GM12878 (cell line): ENCODE measurements at regions not wholly inside any gene's neighbourhood (a gene's known extent, or its start where the extent isn't known, plus 50 kb on each side); places are given as distances from the start of the nearest gene placed in this dataset.

Experiments used
- ATAC-seq: fragments of 200-7000 bp; cut with Tn5 transposase; 3 replicates; pipeline ENCODE4 v1.9.1; 2020; ENCODE audit warnings: mild to moderate bottlenecking, moderate library complexity
- BruUV-seq: library from RNA; stranded (reverse); fragments of 400-500 nt; replicated peaks from 2 replicates; lab custom pipeline; 2021; lab: Mats Ljungman, UMichigan
- CTCF ChIA-PET: fragments of 300-600 bp; sonication (Branson Sonifier 250); formaldehyde crosslinking; extraction: SDS; loops from one replicate; lab custom pipeline; 2021; ENCODE audit warnings: inconsistent platforms; lab: Yijun Ruan, JAX
- POLR2A ChIA-PET: fragments of 350-600 bp; formaldehyde crosslinking; extraction: SDS; loops from one replicate; lab custom pipeline; 2021; ENCODE audit warnings: inconsistent platforms; lab: Charles Lee
- RAD21 ChIA-PET: fragments of 300-600 bp; sonication (Branson Sonifier 250); formaldehyde crosslinking; loops from one replicate; lab custom pipeline; 2023; ENCODE audit warnings: antibody characterized with exemption; ENCODE audit not compliant: unreplicated experiment; lab: Charles Lee
- SMC1A ChIA-PET: fragments of 300-600 bp; sonication (Branson Sonifier 250); formaldehyde crosslinking; loops from one replicate; lab custom pipeline; 2023; ENCODE audit not compliant: unreplicated experiment, uncharacterized antibody; lab: Charles Lee
- DNase-seq: peaks from one replicate; pipeline ENCODE4 v3.0.0-alpha.2; 2011; ENCODE audit warnings: low read depth, low spot score
- FAIRE-seq: peaks from 3 replicates; lab custom pipeline; 2011; peaks lifted over from hg19 to GRCh38; lab: Jason Lieb, UNC
- H2AFZ ChIP-seq: 2 replicates; pipeline ENCODE4 v1.6.0; 2011; ENCODE audit warnings: low read depth, low read length, control low read depth; ENCODE audit not compliant: control insufficient read depth
- H3K27ac ChIP-seq: 2 replicates; pipeline ENCODE4 v1.5.1; 2011; ENCODE audit warnings: control low read depth; ENCODE audit not compliant: control insufficient read depth, insufficient read depth
- H3K27me3 ChIP-seq, 2 experiments: replicated peaks in 1 of 2; 2 replicates each; pipeline versions ENCODE4 v1.6.0 to v1.6.1; 2011; ENCODE audit warnings: low read length in 1 of 2; ENCODE audit not compliant: control insufficient read depth in 2 of 2, insufficient read depth in 2 of 2
- H3K36me3 ChIP-seq, 2 experiments: 2 replicates each; pipeline ENCODE4 v1.5.1; 2011; ENCODE audit warnings: low read length in 1 of 2; ENCODE audit not compliant: control insufficient read depth in 2 of 2, insufficient read depth in 2 of 2
- H3K4me1 ChIP-seq: 2 replicates; pipeline ENCODE4 v1.6.1; 2011; ENCODE audit warnings: mild to moderate bottlenecking, low read length, moderate library complexity, mixed read lengths; ENCODE audit not compliant: control insufficient read depth, insufficient read depth
- H3K4me2 ChIP-seq: 2 replicates; pipeline ENCODE4 v1.6.0; 2011; ENCODE audit warnings: control low read depth; ENCODE audit not compliant: control insufficient read depth, insufficient read depth
- H3K4me3 ChIP-seq: fragments of 200-600 bp; sonication (generic); 2 replicates; pipeline ENCODE4 v1.5.1; 2016
- H3K79me2 ChIP-seq: 2 replicates; pipeline ENCODE4 v1.6.0; 2011; ENCODE audit warnings: low read length; ENCODE audit not compliant: control insufficient read depth, insufficient read depth
- H3K9ac ChIP-seq: 2 replicates; pipeline ENCODE4 v1.8.0; 2011; ENCODE audit warnings: low read length, control low read depth, mixed read lengths; ENCODE audit not compliant: control insufficient read depth, insufficient read depth
- H3K9me3 ChIP-seq: replicated peaks from 3 replicates; pipeline ENCODE4 v1.5.1; 2011; ENCODE audit warnings: mild to moderate bottlenecking, low read length; ENCODE audit not compliant: control insufficient read depth, insufficient read depth
- H4K20me1 ChIP-seq: 2 replicates; pipeline ENCODE4 v1.6.0; 2011; ENCODE audit not compliant: control insufficient read depth, insufficient read depth
- BRCA1 ChIP-seq: IDR thresholded peaks from 2 replicates; pipeline ENCODE4 v1.6.1; 2011; ENCODE audit warnings: low read depth, low read length, improper control_type of control experiment
- CBFB ChIP-seq: IDR thresholded peaks from 2 replicates; pipeline ENCODE4 v1.6.1; 2016; ENCODE audit warnings: antibody characterized with exemption, low read depth
- CHD1 ChIP-seq: IDR thresholded peaks from 2 replicates; pipeline ENCODE4 v1.6.1; 2012; ENCODE audit warnings: low read depth, low read length, improper control_type of control experiment
- HDAC6 ChIP-seq: fragments of 200-600 bp; sonication (generic); IDR thresholded peaks from one replicate; pipeline ENCODE4 v1.8.0; 2017; ENCODE audit warnings: antibody characterized with exemption; ENCODE audit not compliant: unreplicated experiment
- JUNB ChIP-seq: IDR thresholded peaks from 2 replicates; pipeline ENCODE4 v1.6.1; 2016; ENCODE audit warnings: antibody characterized with exemption, mild to moderate bottlenecking
- KDM1A ChIP-seq: fragments of 200-600 bp; sonication (generic); IDR thresholded peaks from 2 replicates; pipeline ENCODE4 v1.6.1; 2016; ENCODE audit warnings: borderline replicate concordance
- MTA2 ChIP-seq: fragments of 450-650 bp; IDR thresholded peaks from 2 replicates; pipeline ENCODE4 v1.6.1; 2016; ENCODE audit warnings: low read depth, mild to moderate bottlenecking, moderate library complexity
- MXI1 ChIP-seq: fragments of 150-350 bp; IDR thresholded peaks from 2 replicates; pipeline ENCODE4 v1.6.1; 2011; ENCODE audit warnings: low read depth, mild to moderate bottlenecking, inconsistent platforms, low read length, improper control_type of control experiment
- POLR2A ChIP-seq: IDR thresholded peaks from 2 replicates; pipeline ENCODE4 v1.6.1; 2011; ENCODE audit warnings: low read depth, mild to moderate bottlenecking, low read length
- RFX5 ChIP-seq: IDR thresholded peaks from 2 replicates; pipeline ENCODE4 v1.6.1; 2011; ENCODE audit warnings: low read depth, low read length, improper control_type of control experiment
- SIX5 ChIP-seq: IDR thresholded peaks from 2 replicates; pipeline ENCODE4 v1.6.1; 2011; ENCODE audit warnings: mild to moderate bottlenecking, low read depth, low read length, moderate library complexity; ENCODE audit not compliant: severe bottlenecking
- SMAD1 ChIP-seq: fragments of 450-650 bp; IDR thresholded peaks from 2 replicates; pipeline ENCODE4 v1.6.1; 2018; ENCODE audit warnings: mild to moderate bottlenecking, low read depth; ENCODE audit not compliant: partially characterized antibody
- SUPT20H ChIP-seq: IDR thresholded peaks from 2 replicates; pipeline ENCODE4 v1.6.1; 2011; ENCODE audit warnings: low read depth, mild to moderate bottlenecking, low read length, moderate library complexity, borderline replicate concordance; ENCODE audit not compliant: control insufficient read depth
- YBX1 ChIP-seq: fragments of 450-650 bp; IDR thresholded peaks from 2 replicates; pipeline ENCODE4 v1.6.1; 2016; ENCODE audit warnings: antibody characterized with exemption
- ZNF274 ChIP-seq: IDR thresholded peaks from one replicate; pipeline ENCODE4 v1.8.0; 2011; ENCODE audit not compliant: insufficient read length, insufficient read depth
- WGBS: methylation state at CpG from one replicate; pipeline ENCODE4 v1.1.6; 2016; ENCODE audit warnings: low lambda C conversion rate; ENCODE audit not compliant: insufficient replicate concordance, insufficient coverage; ENCODE audit errors: missing lambda C conversion rate; 5-methylcytosine and 5-hydroxymethylcytosine counted together
- in situ Hi-C: fragments of 300-500 bp; cut with MboI; formaldehyde crosslinking; loops from 9 replicates; pipeline ENCODE4 v1.14.3; 2018; ENCODE audit warnings: mixed read lengths
- intact Hi-C: fragments of 100-400 bp; cut with micrococcal nuclease; formaldehyde crosslinking; loops from one replicate; pipeline ENCODE4 v1.14.2; 2022; ENCODE audit not compliant: unreplicated experiment
- TF ChIP-seq, protein P1 (sequence below): fragments of 450-650 bp; formaldehyde crosslinking; IDR thresholded peaks from 2 replicates; pipeline ENCODE4 v1.4.0; 2022; ENCODE audit warnings: mild to moderate bottlenecking, moderate library complexity
- TF ChIP-seq, protein P2 (sequence below): IDR thresholded peaks from 2 replicates; pipeline ENCODE4 v1.6.1; 2012; ENCODE audit warnings: low read length, inconsistent platforms
- TF ChIP-seq, protein P3 (sequence below): IDR thresholded peaks from 2 replicates; pipeline ENCODE4 v1.6.1; 2011; ENCODE audit warnings: borderline replicate concordance, low read depth, mild to moderate bottlenecking, moderate library complexity, low read length; ENCODE audit not compliant: insufficient read depth, poor library complexity, severe bottlenecking

DNA sequence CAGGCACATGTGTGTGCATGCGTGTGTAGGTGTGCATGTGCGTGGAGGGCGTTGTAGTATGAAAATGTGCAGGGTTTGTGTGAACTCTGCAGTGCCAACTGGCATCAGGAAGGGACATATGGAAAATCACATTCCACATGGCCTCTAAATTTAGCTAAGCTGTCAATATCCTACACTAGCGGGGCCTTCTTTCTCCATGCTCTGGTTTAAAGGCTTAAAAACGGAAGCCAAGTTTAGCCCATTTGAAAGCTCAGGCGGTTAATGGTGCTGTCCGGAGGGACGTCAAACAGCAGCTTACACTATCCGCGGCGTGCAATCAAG lies 144.1 kb upstream of the NOCT start:
- ChIA-PET CTCF (interaction anchor here (0.6 to 2.8 kb wide), 48 partner anchors 9 to 1747 kb away, joined by 3 to 29 read pairs (median 4); no protein-coding TSS in a partner anchor), POLR2A (no interaction called here), RAD21 (interaction anchor here (0.6 to 1.7 kb wide), 20 partner anchors 17 to 1747 kb away, joined by 3 to 14 read pairs (median 4); no protein-coding TSS in a partner anchor), SMC1A (interaction anchor here (0.6 to 1.8 kb wide), 23 partner anchors 10 to 1747 kb away, joined by 3 to 18 read pairs (median 4); no protein-coding TSS in a partner anchor)
- WGBS = 55% methylated on average over 11 of the region's 11 CpGs
- no peak for FAIRE-seq
- no TSS peak for BruUV-seq
- intact Hi-C loops (loop anchor here (1.0 to 5.0 kb wide), 7 partner anchors 48 to 1139 kb away; no protein-coding TSS in a partner anchor), in situ Hi-C loops (no loop called here)
- no peak for ATAC-seq
- Histone ChIP-seq H4K20me1 (no peaks in the 10 kb centered on the region), H3K9me3 (no peaks in the 10 kb centered on the region), H3K79me2 (no peaks in the 10 kb centered on the region), H3K4me1 (no peaks in the 10 kb centered on the region), H3K27me3 (no peaks in the 10 kb centered on the region), H3K4me2 (no peak overlapping the region), H3K9ac (no peak overlapping the region), H3K27ac (no peak overlapping the region), H3K4me3 (no peak overlapping the region), H2AFZ (no peak overlapping the region), H3K36me3 (no peaks in the 10 kb centered on the region)
- TF ChIP-seq, protein P1, sequence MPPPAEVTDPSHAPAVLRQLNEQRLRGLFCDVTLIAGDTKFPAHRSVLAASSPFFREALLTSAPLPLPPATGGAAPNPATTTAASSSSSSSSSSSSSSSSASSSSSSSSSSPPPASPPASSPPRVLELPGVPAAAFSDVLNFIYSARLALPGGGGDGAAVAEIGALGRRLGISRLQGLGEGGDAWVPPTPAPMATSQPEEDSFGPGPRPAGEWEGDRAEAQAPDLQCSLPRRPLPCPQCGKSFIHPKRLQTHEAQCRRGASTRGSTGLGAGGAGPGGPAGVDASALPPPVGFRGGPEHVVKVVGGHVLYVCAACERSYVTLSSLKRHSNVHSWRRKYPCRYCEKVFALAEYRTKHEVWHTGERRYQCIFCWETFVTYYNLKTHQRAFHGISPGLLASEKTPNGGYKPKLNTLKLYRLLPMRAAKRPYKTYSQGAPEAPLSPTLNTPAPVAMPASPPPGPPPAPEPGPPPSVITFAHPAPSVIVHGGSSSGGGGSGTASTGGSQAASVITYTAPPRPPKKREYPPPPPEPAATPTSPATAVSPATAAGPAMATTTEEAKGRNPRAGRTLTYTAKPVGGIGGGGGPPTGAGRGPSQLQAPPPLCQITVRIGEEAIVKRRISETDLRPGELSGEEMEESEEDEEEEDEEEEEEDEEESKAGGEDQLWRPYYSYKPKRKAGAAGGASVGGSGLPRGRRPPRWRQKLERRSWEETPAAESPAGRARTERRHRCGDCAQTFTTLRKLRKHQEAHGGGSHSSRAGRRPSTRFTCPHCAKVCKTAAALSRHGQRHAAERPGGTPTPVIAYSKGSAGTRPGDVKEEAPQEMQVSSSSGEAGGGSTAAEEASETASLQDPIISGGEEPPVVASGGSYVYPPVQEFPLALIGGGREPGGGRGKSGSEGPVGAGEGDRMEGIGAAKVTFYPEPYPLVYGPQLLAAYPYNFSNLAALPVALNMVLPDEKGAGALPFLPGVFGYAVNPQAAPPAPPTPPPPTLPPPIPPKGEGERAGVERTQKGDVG (CRISPR knock-in tag) = no peak
- TF ChIP-seq CHD1 (no peak), MTA2 (no peak), YBX1 (no peak), SUPT20H (no peak), JUNB (no peak), HDAC6 (no peak), SIX5 (no peak), CBFB (no peak), MXI1 (no peak), BRCA1 (no peak), POLR2A (no peak), RFX5 (no peak), SMAD1 (no peak), ZNF274 (no peak), KDM1A (no peak)
- TF ChIP-seq, protein P2, sequence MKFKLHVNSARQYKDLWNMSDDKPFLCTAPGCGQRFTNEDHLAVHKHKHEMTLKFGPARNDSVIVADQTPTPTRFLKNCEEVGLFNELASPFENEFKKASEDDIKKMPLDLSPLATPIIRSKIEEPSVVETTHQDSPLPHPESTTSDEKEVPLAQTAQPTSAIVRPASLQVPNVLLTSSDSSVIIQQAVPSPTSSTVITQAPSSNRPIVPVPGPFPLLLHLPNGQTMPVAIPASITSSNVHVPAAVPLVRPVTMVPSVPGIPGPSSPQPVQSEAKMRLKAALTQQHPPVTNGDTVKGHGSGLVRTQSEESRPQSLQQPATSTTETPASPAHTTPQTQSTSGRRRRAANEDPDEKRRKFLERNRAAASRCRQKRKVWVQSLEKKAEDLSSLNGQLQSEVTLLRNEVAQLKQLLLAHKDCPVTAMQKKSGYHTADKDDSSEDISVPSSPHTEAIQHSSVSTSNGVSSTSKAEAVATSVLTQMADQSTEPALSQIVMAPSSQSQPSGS = no peak
- TF ChIP-seq, protein P3, sequence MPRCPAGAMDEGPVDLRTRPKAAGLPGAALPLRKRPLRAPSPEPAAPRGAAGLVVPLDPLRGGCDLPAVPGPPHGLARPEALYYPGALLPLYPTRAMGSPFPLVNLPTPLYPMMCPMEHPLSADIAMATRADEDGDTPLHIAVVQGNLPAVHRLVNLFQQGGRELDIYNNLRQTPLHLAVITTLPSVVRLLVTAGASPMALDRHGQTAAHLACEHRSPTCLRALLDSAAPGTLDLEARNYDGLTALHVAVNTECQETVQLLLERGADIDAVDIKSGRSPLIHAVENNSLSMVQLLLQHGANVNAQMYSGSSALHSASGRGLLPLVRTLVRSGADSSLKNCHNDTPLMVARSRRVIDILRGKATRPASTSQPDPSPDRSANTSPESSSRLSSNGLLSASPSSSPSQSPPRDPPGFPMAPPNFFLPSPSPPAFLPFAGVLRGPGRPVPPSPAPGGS = no peak
- no peak for DNase-seq
